Right lung (tissue), 2 donors: ENCODE measurements at regions not wholly inside any gene's neighbourhood (a gene's known extent, or its start where the extent isn't known, plus 50 kb on each side); places are given as distances from the start of the nearest gene placed in this dataset.
A peak's percentile ranks its signal among the peaks of the same experiment; 100 is the strongest.
"Not testable (repeated sequence)": the region's sequence is repeated elsewhere in the genome, so short reads cannot be mapped to it uniquely, and the experiment has no call there.

Source experiments
- DNase-seq, 2 donors: peaks; one replicate each; pipeline ENCODE4 v3.0.0-alpha.2; 2013

- DNase-seq: no peak
These were observed 1156.7 kb downstream of the GATA3 start for GRCh38 chr10:9211228-9211627.

DNA sequence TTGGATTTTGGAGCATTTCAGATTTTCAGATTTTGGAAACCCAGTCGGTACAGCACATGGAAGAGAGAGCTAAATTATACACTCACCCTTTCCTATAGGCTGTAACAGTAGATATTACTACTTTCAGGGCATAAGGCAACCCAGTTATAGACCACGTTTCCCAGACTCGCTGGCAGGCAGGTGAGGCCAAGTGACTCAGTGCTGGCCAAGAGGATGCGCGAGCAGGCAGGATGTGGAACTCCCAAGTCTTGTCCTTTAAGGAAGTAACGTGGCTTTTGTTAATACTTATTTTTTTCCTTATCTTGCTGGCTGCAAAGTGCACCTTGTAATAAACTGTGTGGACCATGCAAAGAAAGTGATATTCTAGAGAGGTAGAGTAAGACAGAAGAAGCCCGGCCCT is 1160.1 kb downstream of the GATA3 start:
- no peak for DNase-seq

GRCh38 chr10:9215121-9215520 is 1160.6 kb downstream of the GATA3 start:
- no peak for DNase-seq

GRCh38 chr10:9219860-9220259 is 1165.4 kb downstream of the GATA3 start:
- DNase-seq: no peak

GRCh38 chr10:9222917-9223316 is 1168.4 kb downstream of the GATA3 start:
- no peak for DNase-seq

DNA sequence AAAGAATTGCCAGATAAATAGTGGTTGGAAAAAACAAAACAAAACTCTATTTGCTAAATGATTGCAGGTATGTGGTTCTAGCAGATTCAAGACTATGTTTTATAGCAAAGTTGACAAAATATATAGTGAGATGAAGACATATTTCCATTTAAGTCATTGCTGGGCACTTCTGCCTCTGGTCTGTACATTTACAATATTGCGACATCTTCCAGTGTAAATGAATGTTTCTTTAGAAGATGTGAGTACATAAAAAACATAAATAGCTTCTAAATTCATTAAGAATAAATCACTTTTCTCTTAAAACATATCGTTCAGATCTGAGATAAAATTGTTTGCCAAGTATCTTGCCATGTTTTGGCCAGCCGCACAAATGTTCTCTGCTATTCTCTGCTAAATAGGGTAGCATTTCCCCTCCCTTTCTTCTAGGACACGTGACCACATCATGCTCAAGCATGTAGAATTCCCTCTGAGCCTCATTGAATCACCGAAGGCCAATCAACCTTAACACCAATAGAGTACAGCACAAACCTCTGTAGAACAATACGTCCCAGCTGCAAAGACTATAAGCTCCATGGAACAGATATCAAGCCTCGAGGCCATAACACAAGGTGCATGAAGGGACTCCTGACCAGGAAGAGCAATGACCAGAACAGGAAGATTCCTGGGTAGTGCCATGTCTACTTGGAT is 1173.3 kb downstream of the GATA3 start:
- DNase-seq: no peak

- DNase-seq: no peak
These were observed 1174.3 kb downstream of the GATA3 start for GRCh38 chr10:9228771-9229170.

DNA sequence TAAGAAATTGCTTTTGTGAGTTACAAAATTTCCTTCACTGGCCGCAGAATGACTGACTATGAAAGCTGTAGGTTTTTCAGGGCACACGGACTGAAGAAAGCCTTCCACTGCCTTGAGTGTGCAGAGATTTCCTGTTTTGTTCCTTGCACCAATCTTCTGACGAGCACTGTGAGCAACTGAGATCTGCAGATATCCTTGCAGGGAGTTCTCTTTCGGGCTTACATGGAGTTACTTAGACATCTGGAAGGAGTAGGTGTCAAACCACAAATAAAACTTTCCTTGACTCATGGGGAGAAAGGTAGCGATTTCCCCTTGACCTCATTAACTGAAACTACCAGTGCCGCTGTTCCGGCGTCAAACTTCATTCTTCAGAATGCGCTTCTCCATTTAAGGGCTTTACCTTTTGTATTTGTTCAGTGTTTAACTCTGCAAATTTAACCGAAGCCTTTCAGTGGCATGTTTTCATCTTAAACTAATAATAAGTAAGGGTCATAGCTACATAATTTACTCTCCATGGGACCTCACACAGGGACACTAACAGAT is 1175.3 kb downstream of the GATA3 start:
- DNase-seq: no peak

DNA sequence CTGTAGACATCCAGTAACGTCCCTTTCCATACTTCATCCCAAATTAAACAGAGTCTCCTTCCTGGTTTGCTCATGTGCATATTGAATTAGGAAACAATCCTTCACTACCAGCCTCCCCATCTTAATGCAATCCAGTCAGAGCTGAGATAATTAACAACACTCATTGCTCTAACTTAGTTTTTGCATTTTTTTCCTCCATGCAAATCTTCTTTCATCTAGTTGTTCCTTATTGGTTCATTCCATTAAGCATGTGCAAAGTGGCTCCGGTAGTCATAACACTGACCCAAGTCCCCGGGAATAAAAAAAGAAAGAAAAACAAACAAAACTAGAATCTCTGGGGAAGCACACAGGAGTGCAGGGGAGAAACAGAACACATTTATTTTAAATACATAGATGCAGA is 1176.1 kb downstream of the GATA3 start:
- DNase-seq: no peak

GRCh38 chr10:9234191-9234590 is 1179.7 kb downstream of the GATA3 start:
- no peak for DNase-seq

DNA sequence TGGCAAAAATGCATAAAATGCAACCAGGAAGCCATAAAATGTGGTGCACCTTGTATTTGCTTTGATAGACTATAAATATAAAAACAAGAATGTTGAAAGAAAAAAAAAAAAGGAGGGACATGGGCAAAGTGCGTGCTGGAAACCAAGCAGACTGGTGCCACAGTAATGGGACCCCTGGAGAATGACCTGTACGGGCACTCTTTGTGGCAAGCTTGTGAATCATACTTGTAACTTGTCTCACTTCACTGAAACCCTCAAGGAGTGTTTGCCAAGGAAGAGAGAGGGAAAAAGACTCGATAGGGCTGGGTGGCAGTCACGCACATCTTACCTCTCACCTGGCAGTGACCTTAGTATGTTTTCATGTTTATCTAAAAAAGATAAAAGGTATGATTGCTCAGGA is 1183.6 kb downstream of the GATA3 start:
- no peak for DNase-seq

DNA sequence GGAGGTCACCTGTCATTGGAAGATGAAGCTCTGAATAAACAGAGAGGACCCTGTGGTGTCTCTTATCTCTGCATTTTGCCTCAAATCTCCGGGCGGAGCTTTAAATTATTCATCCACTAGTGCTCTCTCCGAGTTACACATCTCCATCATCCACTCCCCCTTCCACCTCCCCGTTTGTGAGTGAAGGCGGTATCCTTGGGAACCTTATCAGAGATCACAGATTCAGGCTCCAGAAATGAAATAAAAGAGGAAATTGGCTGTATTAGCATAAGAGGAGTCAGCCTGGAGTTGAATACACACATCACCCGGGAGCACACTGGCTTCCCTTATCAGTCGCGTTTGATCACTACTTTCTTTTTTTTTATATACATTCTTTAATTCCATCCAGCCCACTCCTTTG is 1184.8 kb downstream of the GATA3 start:
- DNase-seq: no peak

DNA sequence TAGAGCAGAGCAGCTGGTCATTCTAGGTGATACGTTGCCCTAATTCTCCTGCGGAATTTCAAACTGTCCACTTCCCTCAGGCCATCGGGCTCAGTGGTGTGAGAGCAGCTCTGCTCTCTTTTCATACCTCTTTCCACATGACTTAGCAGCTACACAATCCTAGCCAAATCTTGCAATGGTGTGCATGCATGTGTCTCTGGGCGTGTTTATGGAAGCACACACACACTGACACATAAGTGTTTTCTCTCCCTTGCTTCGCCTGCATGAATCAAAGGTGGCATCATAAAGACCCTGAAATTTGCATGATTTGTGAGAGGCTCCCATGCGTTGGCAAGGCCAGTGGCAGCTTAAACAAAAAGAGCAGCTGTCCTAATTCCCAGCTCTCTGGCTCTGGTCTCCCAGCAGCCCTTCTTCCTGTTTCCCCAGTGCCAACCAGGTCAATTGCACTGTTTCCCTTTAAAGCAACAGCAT is 1189.5 kb downstream of the GATA3 start:
- no peak for DNase-seq

- DNase-seq: no peak
These were observed 1190.4 kb downstream of the GATA3 start for GRCh38 chr10:9244864-9245263.

- peak in 1 of 2 donors; percentile 4 for DNase-seq
These were observed 1198.6 kb downstream of the GATA3 start for GRCh38 chr10:9253121-9253520.

- DNase-seq: no peak
These were observed 1199.9 kb downstream of the GATA3 start for GRCh38 chr10:9254353-9254752.

GRCh38 chr10:9260690-9261089 is 1206.2 kb downstream of the GATA3 start:
- no peak for DNase-seq

DNA sequence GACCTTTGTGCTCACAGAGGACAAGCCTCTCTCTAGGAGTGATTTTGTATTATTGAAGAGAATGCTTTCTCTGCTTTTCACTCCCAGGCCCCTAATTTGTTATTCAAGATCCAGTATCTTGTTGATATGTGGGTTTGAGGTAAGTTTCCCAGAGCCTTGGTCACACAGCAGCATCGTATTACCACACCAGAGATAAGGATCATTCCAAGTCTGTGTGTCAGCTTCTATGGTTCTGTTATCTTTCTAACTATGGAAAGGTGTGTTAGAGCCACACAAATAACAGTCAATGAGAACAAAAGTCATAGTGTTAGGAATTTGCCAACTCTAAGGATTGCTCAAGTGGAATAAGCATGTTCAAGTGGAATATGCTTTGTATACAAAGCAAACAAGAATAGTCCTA is 1208.3 kb downstream of the GATA3 start:
- no peak for DNase-seq

GRCh38 chr10:9268176-9268575 is 1213.7 kb downstream of the GATA3 start:
- no peak for DNase-seq

GRCh38 chr10:9273126-9273833 is 1218.8 kb downstream of the GATA3 start:
- DNase-seq: not testable (repeated sequence)

GRCh38 chr10:9274206-9274755 is 1219.8 kb downstream of the GATA3 start:
- no peak for DNase-seq

DNA sequence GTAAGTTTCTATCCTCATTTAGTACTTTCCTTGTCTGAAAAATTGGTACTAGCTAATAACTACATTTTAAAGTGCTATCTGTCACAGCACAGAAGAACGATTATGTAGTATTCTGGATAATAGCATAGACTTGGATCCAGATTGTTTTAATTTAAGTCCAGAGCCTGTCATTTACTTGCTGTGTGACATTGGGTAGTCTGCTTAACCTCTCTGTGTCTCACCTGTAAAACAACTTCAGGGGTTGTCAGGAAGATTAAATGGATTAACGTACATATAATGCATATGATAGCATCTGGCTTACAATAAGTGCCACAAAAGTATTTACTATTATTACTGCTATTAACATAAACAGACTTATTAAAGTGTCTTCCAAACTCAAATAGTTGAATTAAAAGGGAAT is 1221.4 kb downstream of the GATA3 start:
- DNase-seq: no peak

GRCh38 chr10:9285690-9286089 is 1231.2 kb downstream of the GATA3 start:
- no peak for DNase-seq
